A549 (cell line): ENCODE measurements at regions not wholly inside any gene's neighbourhood (a gene's known extent, or its start where the extent isn't known, plus 50 kb on each side); places are given as distances from the start of the nearest gene placed in this dataset.
"Not testable (repeated sequence)": the region's sequence is repeated elsewhere in the genome, so short reads cannot be mapped to it uniquely, and the experiment has no call there.

Experiments
- CTCF ChIP-seq: fragments of >200 bp; sonication (Bioruptor Twin); formaldehyde crosslinking; IDR thresholded peaks from 3 replicates; pipeline ENCODE4 v1.5.1; 2016
- EP300 ChIP-seq, 2 experiments: fragments of >200 bp; sonication (Bioruptor Twin); formaldehyde crosslinking; IDR thresholded peaks; 2 replicates in 1 of 2; 3 replicates in 1 of 2; pipeline ENCODE4 v1.6.1; 2016 to 2017
- POLR2A ChIP-seq: IDR thresholded peaks from 2 replicates; pipeline ENCODE4 v1.6.1; 2012; ENCODE audit warnings: mild to moderate bottlenecking, low read length
- REST ChIP-seq: fragments of 200-600 bp; sonication (generic); IDR thresholded peaks from 2 replicates; pipeline ENCODE4 v1.6.1; 2016; ENCODE audit warnings: antibody characterized with exemption, mild to moderate bottlenecking, moderate library complexity
- SMC3 ChIP-seq: fragments of >200 bp; sonication (Bioruptor Twin); formaldehyde crosslinking; IDR thresholded peaks from 3 replicates; pipeline ENCODE4 v1.6.1; 2018; ENCODE audit warnings: inconsistent platforms

GRCh38 chr2:89936559-89936958 is 1245.1 kb downstream of the RPIA start:
- TF ChIP-seq EP300 (IDR thresholded peaks at IDR 0.05); CTCF; POLR2A; SMC3; REST: not testable (repeated sequence)
